ENCODE measurements at regions not wholly inside any gene's neighbourhood (a gene's known extent, or its start where the extent isn't known, plus 50 kb on each side); places are given as distances from the start of the nearest gene placed in this dataset.

- no peak overlapping the region for H3K9ac ChIP-seq (ENCODE audit: insufficient read depth, low read depth, low read length)
- H3K36me3 ChIP-seq (replicated peaks in 1 of 2; ENCODE audit: control insufficient read depth in 1 of 2, insufficient read depth in 2 of 2, low read length in 2 of 2), result no peaks in the 10 kb centered on the region
- H3K79me2 ChIP-seq (ENCODE audit: insufficient read depth, low read length), result no peaks in the 10 kb centered on the region
- ATAC-seq (no peak), FAIRE-seq (no peak), DNase-seq (ENCODE audit: low spot score) (no peak)
- ChIA-PET POLR2A (no interaction called here), CTCF (ENCODE audit: low intra/inter-chr PET ratio, low total read pairs) (no interaction called here)
- TF ChIP-seq CREB1 (IDR thresholded peaks at IDR 0.05), result peak; percentile 77; the same call in 1 of the 2 replicates
- no peak for TF ChIP-seq CREB1 (CRISPR knock-in tag; IDR thresholded peaks at IDR 0.05)
- TF ChIP-seq ZBTB21 (CRISPR knock-in tag; IDR thresholded peaks at IDR 0.05), result no peak
- BruUV-seq (replicated peaks), result no TSS peak
- H3K4me3 ChIP-seq (replicated peaks in 1 of 3; ENCODE audit: insufficient read depth in 1 of 3, low read depth in 2 of 3, low read length in 3 of 3), result no peak overlapping the region
- no peak overlapping the region for H3K4me2 ChIP-seq (ENCODE audit: low read depth, low read length)
- H3K4me1 ChIP-seq (ENCODE audit: insufficient read depth, low read length), result no peaks in the 10 kb centered on the region
- H2AFZ ChIP-seq (ENCODE audit: low read length), result no peak overlapping the region
- in situ Hi-C loops (cut with HindIII; ENCODE audit: extremely low pct_ligation_motif_present, low pct_unique_long_range_greater_than_20kb), result no loop called here
- no peaks in the 10 kb centered on the region; a peak in 2 of 5 replicates for H3K27me3 ChIP-seq (ENCODE audit: control insufficient read depth in 1 of 2, insufficient read depth in 2 of 2, low read length in 2 of 2)
- no peaks in the 10 kb centered on the region for H4K20me1 ChIP-seq (ENCODE audit: insufficient read depth, low read length)
- 14% methylated on average over 2 of the region's 2 CpGs for WGBS (ENCODE audit: low lambda C conversion rate)
- intact Hi-C loops (cut with micrococcal nuclease; ENCODE audit: unreplicated experiment), result no loop called here
- H3K27ac ChIP-seq (ENCODE audit: extremely low read length, insufficient read depth, low read length), result no peak overlapping the region
- H3K9me3 ChIP-seq (ENCODE audit: low read length), result no peaks in the 10 kb centered on the region
Observed at GRCh38 chr1:29482064-29482463, 245.7 kb downstream of the PTPRU start.

- intact Hi-C loops (cut with micrococcal nuclease; ENCODE audit: unreplicated experiment) (no loop called here), in situ Hi-C loops (cut with HindIII; ENCODE audit: extremely low pct_ligation_motif_present, low pct_unique_long_range_greater_than_20kb) (no loop called here)
- Histone ChIP-seq H4K20me1 (ENCODE audit: insufficient read depth, low read length) (no peaks in the 10 kb centered on the region), H3K4me2 (ENCODE audit: low read depth, low read length) (no peak overlapping the region), H3K9me3 (ENCODE audit: low read length) (no peaks in the 10 kb centered on the region), H3K9ac (ENCODE audit: insufficient read depth, low read depth, low read length) (no peak overlapping the region), H3K4me3 (replicated peaks in 1 of 3; ENCODE audit: insufficient read depth in 1 of 3, low read depth in 2 of 3, low read length in 3 of 3) (no peak overlapping the region), H3K79me2 (ENCODE audit: insufficient read depth, low read length) (no peaks in the 10 kb centered on the region), H3K27me3 (ENCODE audit: control insufficient read depth in 1 of 2, insufficient read depth in 2 of 2, low read length in 2 of 2) (no peaks in the 10 kb centered on the region; a peak in 2 of 5 replicates), H3K4me1 (ENCODE audit: insufficient read depth, low read length) (no peaks in the 10 kb centered on the region), H3K36me3 (replicated peaks in 1 of 2; ENCODE audit: control insufficient read depth in 1 of 2, insufficient read depth in 2 of 2, low read length in 2 of 2) (no peaks in the 10 kb centered on the region), H2AFZ (ENCODE audit: low read length) (no peak overlapping the region), H3K27ac (ENCODE audit: extremely low read length, insufficient read depth, low read length) (no peak overlapping the region)
- ATAC-seq, result no peak
- no peak for DNase-seq (ENCODE audit: low spot score)
- FAIRE-seq, result no peak
- no TSS peak for BruUV-seq (replicated peaks)
- no peak for TF ChIP-seq TBX2 (CRISPR knock-in tag; IDR thresholded peaks at IDR 0.05; ENCODE audit: borderline replicate concordance)
- WGBS (ENCODE audit: low lambda C conversion rate), result 23% methylated on average over 3 of the region's 5 CpGs
- CTCF ChIA-PET (ENCODE audit: low intra/inter-chr PET ratio, low total read pairs), result no interaction called here
- POLR2A ChIA-PET, result no interaction called here
Observed at GRCh38 chr1:29481031-29481430, 244.7 kb downstream of the PTPRU start.
